ENCODE measurements at regions not wholly inside any gene's neighbourhood (a gene's known extent, or its start where the extent isn't known, plus 50 kb on each side); places are given as distances from the start of the nearest gene placed in this dataset.

DNA sequence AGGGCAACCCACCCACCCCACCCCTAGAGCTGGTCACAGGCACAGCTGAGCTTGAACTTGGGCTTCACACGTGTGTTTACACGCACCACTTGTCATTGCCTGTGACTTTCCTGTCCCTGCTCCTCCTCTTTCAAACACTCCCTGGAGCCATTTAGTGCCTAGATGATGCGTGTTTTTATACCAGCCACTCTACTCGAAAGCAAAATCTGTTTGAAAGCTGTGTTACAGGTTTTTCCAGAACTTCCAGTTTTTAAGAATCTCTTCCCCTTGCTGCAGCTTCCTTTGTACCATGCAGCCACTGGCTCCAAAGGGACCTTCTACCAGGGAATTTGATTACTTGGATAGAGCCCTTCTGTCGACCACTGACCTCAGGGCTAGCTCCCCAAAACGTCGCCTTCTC lies 78.8 kb upstream of the SPRY4 start (continued):
- TF ChIP-seq MXD1 (CRISPR knock-in tag; IDR thresholded peaks at IDR 0.05; ENCODE audit: borderline replicate concordance, poor library complexity, severe bottlenecking) = no peak

DNA sequence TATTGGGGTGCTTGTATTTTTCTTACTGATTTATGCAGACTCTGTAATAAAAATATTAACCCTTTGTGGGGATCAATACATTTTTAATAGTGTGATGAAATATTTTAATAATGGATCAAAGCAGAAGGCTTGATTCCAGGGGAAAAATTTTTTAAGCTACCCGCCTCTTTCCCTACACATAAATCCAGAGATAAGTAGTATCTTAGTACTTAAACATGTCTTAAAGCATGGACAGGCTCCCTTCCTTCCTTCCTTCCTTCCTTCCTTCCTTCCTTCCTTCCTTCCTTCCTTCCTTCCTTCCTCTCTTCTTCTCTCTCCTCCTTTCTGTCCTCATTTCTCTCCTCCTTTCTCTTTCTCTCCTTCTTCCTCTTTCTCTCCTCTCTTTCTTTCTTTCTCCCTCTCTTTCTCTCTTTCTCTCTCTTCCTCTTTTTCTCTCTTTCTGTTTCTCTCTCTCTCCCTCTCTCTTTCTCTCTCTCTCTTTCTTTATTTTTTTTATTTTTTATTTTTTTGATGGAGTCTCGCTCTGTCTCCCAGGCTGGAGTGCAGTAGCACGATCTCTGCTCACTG lies 78.0 kb upstream of the SPRY4 start:
- intact Hi-C loops (cut with micrococcal nuclease) = no loop called here
- BruUV-seq (replicated peaks) = no TSS peak
- Histone ChIP-seq H3K36me3 (ENCODE audit: control insufficient read depth, insufficient read depth, low read length) (no peaks in the 10 kb centered on the region), H3K4me3 (no peak overlapping the region), H3K4me2 (ENCODE audit: insufficient read depth, low read length) (no peak overlapping the region), H3K27ac (ENCODE audit: extremely low read depth, low read depth, low read length) (no peak overlapping the region), H3K9ac (ENCODE audit: insufficient read depth in 1 of 2, low read depth in 2 of 2, low read length in 2 of 2) (no peak overlapping the region), H3K4me1 (replicated peaks in 1 of 2; ENCODE audit: control insufficient read depth in 2 of 2, insufficient read depth in 2 of 2, low read length in 2 of 2) (peaks cover 3 to 14% of the 10 kb centered on the region in 2 experiments; a peak in 4 of 5 replicates), H4K20me1 (replicated peaks; ENCODE audit: control insufficient read depth, insufficient read depth, low read length) (no peaks in the 10 kb centered on the region), H3K27me3 (ENCODE audit: control insufficient read depth in 2 of 2, insufficient read depth in 2 of 2, low read length in 2 of 2) (0 out of 5 replicates have a peak, but pooled peaks cover 0 to 4% of the 10 kb centered on the region in 2 experiments), H3K9me1 (ENCODE audit: control insufficient read depth, insufficient read depth, low read length) (no peaks in the 10 kb centered on the region), H2AFZ (ENCODE audit: low read depth, low read length) (no peak overlapping the region), H3K79me2 (ENCODE audit: control insufficient read depth, insufficient read depth, low read length) (no peaks in the 10 kb centered on the region), H3K9me3 (replicated peaks; ENCODE audit: control insufficient read depth, insufficient read depth, low read depth, low read length) (no peaks in the 10 kb centered on the region)
- no peak for FAIRE-seq
- ATAC-seq = no peak
- DNase-seq (ENCODE audit: extremely low read depth in 1 of 4, low spot score in 3 of 4) = no peak
- 57% methylated on average over 3 of the region's 3 CpGs for WGBS (ENCODE audit: insufficient coverage, low coverage, missing lambda C conversion rate)
- in situ Hi-C loops (cut with MboI) = no loop called here
- ChIA-PET POLR2A (interaction anchor here (0.6 to 1.2 kb wide), 2 partner anchors 8 to 1412 kb away, joined by 3 read pairs; no protein-coding TSS in a partner anchor), CTCF (ENCODE audit: low intra/inter-chr PET ratio) (no interaction called here)
- TF ChIP-seq NFRKB (IDR thresholded peaks at IDR 0.05; ENCODE audit: low read depth) = no peak
- TF ChIP-seq TRIM24 (IDR thresholded peaks at IDR 0.05) = peak in 1 of 2 experiments; percentile 20; a peak in 1 of 4 replicates
- TF ChIP-seq ZNF12 (CRISPR knock-in tag; IDR thresholded peaks at IDR 0.05) = no peak
- TF ChIP-seq ZNF512 (tag; IDR thresholded peaks at IDR 0.05) = peak; percentile 79
- TF ChIP-seq ELF4 (CRISPR knock-in tag; IDR thresholded peaks at IDR 0.05) = peak; percentile 37; the same call in 1 of the 2 replicates
- no peak for TF ChIP-seq RNF2 (IDR thresholded peaks at IDR 0.05)
- peak; percentile 29; the same call in 1 of the 2 replicates for TF ChIP-seq OTX1 (CRISPR knock-in tag; IDR thresholded peaks at IDR 0.05)
- no peak for TF ChIP-seq ZNF143 (CRISPR knock-in tag; IDR thresholded peaks at IDR 0.05)
- TF ChIP-seq, protein P1, sequence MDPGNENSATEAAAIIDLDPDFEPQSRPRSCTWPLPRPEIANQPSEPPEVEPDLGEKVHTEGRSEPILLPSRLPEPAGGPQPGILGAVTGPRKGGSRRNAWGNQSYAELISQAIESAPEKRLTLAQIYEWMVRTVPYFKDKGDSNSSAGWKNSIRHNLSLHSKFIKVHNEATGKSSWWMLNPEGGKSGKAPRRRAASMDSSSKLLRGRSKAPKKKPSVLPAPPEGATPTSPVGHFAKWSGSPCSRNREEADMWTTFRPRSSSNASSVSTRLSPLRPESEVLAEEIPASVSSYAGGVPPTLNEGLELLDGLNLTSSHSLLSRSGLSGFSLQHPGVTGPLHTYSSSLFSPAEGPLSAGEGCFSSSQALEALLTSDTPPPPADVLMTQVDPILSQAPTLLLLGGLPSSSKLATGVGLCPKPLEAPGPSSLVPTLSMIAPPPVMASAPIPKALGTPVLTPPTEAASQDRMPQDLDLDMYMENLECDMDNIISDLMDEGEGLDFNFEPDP (CRISPR knock-in tag; IDR thresholded peaks at IDR 0.05) = no peak
- TF ChIP-seq SETDB1 (IDR thresholded peaks at IDR 0.05; ENCODE audit: low read length) = no peak
- TF ChIP-seq FIP1L1 (IDR thresholded peaks at IDR 0.05; ENCODE audit: low read depth, low read length, poor library complexity, severe bottlenecking) = no peak
- TF ChIP-seq THRB (CRISPR knock-in tag; conservative IDR thresholded peaks at IDR 0.05) = peak; percentile 82; the same call in 1 of the 2 replicates
- no peak for TF ChIP-seq SMARCC2 (IDR thresholded peaks at IDR 0.05; ENCODE audit: low read depth)
- TF ChIP-seq FOXP4 (CRISPR knock-in tag; IDR thresholded peaks at IDR 0.05; ENCODE audit: borderline replicate concordance) = no peak

Measured in K562 (cell line).